ENCODE measurements at regions not wholly inside any gene's neighbourhood (a gene's known extent, or its start where the extent isn't known, plus 50 kb on each side); places are given as distances from the start of the nearest gene placed in this dataset.

GRCh38 chr13:31456056-31456455 is 256.3 kb downstream of the B3GLCT start:
- TF ChIP-seq, protein P1, sequence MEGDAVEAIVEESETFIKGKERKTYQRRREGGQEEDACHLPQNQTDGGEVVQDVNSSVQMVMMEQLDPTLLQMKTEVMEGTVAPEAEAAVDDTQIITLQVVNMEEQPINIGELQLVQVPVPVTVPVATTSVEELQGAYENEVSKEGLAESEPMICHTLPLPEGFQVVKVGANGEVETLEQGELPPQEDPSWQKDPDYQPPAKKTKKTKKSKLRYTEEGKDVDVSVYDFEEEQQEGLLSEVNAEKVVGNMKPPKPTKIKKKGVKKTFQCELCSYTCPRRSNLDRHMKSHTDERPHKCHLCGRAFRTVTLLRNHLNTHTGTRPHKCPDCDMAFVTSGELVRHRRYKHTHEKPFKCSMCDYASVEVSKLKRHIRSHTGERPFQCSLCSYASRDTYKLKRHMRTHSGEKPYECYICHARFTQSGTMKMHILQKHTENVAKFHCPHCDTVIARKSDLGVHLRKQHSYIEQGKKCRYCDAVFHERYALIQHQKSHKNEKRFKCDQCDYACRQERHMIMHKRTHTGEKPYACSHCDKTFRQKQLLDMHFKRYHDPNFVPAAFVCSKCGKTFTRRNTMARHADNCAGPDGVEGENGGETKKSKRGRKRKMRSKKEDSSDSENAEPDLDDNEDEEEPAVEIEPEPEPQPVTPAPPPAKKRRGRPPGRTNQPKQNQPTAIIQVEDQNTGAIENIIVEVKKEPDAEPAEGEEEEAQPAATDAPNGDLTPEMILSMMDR (IDR thresholded peaks at IDR 0.05; ENCODE audit: low read depth, low read length, poor library complexity, severe bottlenecking), result no peak
- no peak for TF ChIP-seq EZH2phosphoT487 (IDR thresholded peaks at IDR 0.05; ENCODE audit: borderline replicate concordance, low read length)
- H3K4me3 ChIP-seq (ENCODE audit: low read length), result no peak overlapping the region
- H3F3A ChIP-seq (ENCODE audit: control insufficient read depth, insufficient read depth), result no peaks in the 10 kb centered on the region
- no peaks in the 10 kb centered on the region for H3K79me2 ChIP-seq (ENCODE audit: control insufficient read depth, low read length)
- no peaks in the 10 kb centered on the region for H3K9me3 ChIP-seq (ENCODE audit: control insufficient read depth, insufficient read depth, low read length)
- H3K9me2 ChIP-seq (replicated peaks; ENCODE audit: control insufficient read depth, low read length), result no peaks in the 10 kb centered on the region
- H3K27ac ChIP-seq (ENCODE audit: low read depth, low read length), result no peak overlapping the region
- H3K4me2 ChIP-seq (ENCODE audit: low read length), result no peak overlapping the region
- H3K27me3 ChIP-seq (ENCODE audit: control insufficient read depth, low read length), result 0 out of 2 replicates have a peak, but pooled peaks cover 2% of the 10 kb centered on the region
- no peaks in the 10 kb centered on the region for H3K36me3 ChIP-seq (ENCODE audit: control insufficient read depth, low read length)
- H3K4me1 ChIP-seq (ENCODE audit: control insufficient read depth, low read length), result no peaks in the 10 kb centered on the region
- no peaks in the 10 kb centered on the region for H4K20me1 ChIP-seq (ENCODE audit: control insufficient read depth, insufficient read depth, low read depth, low read length)

DNA sequence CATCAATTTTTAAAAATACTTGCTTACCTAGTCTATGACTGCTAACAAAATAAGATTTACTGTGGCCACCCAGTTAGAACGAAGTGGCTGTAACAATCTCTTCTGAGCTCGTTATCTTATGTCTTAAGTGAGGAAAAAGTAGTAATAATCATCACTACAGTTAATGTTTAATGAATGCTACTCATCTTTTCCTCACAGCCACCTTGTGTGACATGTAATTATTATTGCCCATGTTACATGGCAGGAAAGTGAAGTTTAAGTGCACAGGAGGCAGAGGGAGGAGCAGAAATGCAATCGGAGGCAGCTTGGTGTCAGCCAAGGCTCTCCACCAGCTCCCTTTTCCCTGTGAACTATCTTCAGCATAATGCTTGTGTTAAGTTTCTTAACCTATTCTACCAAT is 260.3 kb downstream of the B3GLCT start:
- no peak overlapping the region for H3K27ac ChIP-seq (ENCODE audit: low read depth, low read length)
- H3K9me3 ChIP-seq (ENCODE audit: control insufficient read depth, insufficient read depth, low read length), result no peaks in the 10 kb centered on the region
- no peaks in the 10 kb centered on the region for H3K36me3 ChIP-seq (ENCODE audit: control insufficient read depth, low read length)
- no peaks in the 10 kb centered on the region for H3K9me2 ChIP-seq (replicated peaks; ENCODE audit: control insufficient read depth, low read length)
- H3K4me2 ChIP-seq (ENCODE audit: low read length), result no peak overlapping the region
- TF ChIP-seq, protein P1 (IDR thresholded peaks at IDR 0.05; ENCODE audit: low read depth, low read length, poor library complexity, severe bottlenecking), result no peak
- TF ChIP-seq EZH2phosphoT487 (IDR thresholded peaks at IDR 0.05; ENCODE audit: borderline replicate concordance, low read length), result no peak
- H3K79me2 ChIP-seq (ENCODE audit: control insufficient read depth, low read length), result no peaks in the 10 kb centered on the region
- no peaks in the 10 kb centered on the region for H4K20me1 ChIP-seq (ENCODE audit: control insufficient read depth, insufficient read depth, low read depth, low read length)
- H3K4me1 ChIP-seq (ENCODE audit: control insufficient read depth, low read length), result no peaks in the 10 kb centered on the region
- H3K4me3 ChIP-seq (ENCODE audit: low read length), result no peak overlapping the region
- H3K27me3 ChIP-seq (ENCODE audit: control insufficient read depth, low read length), result no peaks in the 10 kb centered on the region
- H3F3A ChIP-seq (ENCODE audit: control insufficient read depth, insufficient read depth), result no peaks in the 10 kb centered on the region

GRCh38 chr13:31461923-31462322 is 262.1 kb downstream of the B3GLCT start:
- Histone ChIP-seq H3K4me1 (ENCODE audit: control insufficient read depth, low read length) (no peaks in the 10 kb centered on the region), H3K9me3 (ENCODE audit: control insufficient read depth, insufficient read depth, low read length) (no peaks in the 10 kb centered on the region), H4K20me1 (ENCODE audit: control insufficient read depth, insufficient read depth, low read depth, low read length) (no peaks in the 10 kb centered on the region), H3K4me3 (ENCODE audit: low read length) (no peak overlapping the region), H3K27ac (ENCODE audit: low read depth, low read length) (no peak overlapping the region), H3K9me2 (replicated peaks; ENCODE audit: control insufficient read depth, low read length) (no peaks in the 10 kb centered on the region), H3F3A (ENCODE audit: control insufficient read depth, insufficient read depth) (no peaks in the 10 kb centered on the region), H3K27me3 (ENCODE audit: control insufficient read depth, low read length) (no peaks in the 10 kb centered on the region), H3K36me3 (ENCODE audit: control insufficient read depth, low read length) (no peaks in the 10 kb centered on the region), H3K79me2 (ENCODE audit: control insufficient read depth, low read length) (no peaks in the 10 kb centered on the region), H3K4me2 (ENCODE audit: low read length) (no peak overlapping the region)
- TF ChIP-seq, protein P1 (IDR thresholded peaks at IDR 0.05; ENCODE audit: low read depth, low read length, poor library complexity, severe bottlenecking), result no peak
- no peak for TF ChIP-seq EZH2phosphoT487 (IDR thresholded peaks at IDR 0.05; ENCODE audit: borderline replicate concordance, low read length)

DNA sequence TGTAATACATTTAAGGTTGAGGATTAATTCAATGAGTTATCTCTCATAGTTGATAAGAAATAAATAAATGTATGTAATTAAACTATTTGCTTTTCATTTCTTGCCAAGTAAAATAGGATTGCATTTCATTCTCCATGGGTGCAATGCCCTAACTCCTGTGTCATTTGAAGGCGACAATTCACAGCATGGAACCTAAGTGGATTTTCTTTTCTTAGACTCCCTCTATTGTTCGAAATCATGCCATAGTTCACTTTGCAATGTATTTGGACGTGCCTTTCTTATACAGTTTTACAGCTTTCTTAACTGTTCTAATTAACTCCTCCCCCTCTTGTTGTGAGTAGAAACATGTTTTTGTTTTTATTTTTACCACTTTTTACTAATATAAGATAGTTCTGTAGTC is 263.0 kb downstream of the B3GLCT start:
- Histone ChIP-seq H3K9me2 (replicated peaks; ENCODE audit: control insufficient read depth, low read length) (no peaks in the 10 kb centered on the region), H3K4me3 (ENCODE audit: low read length) (no peak overlapping the region), H3K9me3 (ENCODE audit: control insufficient read depth, insufficient read depth, low read length) (no peaks in the 10 kb centered on the region), H3K27ac (ENCODE audit: low read depth, low read length) (no peak overlapping the region), H3F3A (ENCODE audit: control insufficient read depth, insufficient read depth) (no peaks in the 10 kb centered on the region), H3K36me3 (ENCODE audit: control insufficient read depth, low read length) (no peaks in the 10 kb centered on the region), H3K27me3 (ENCODE audit: control insufficient read depth, low read length) (no peaks in the 10 kb centered on the region), H3K4me2 (ENCODE audit: low read length) (no peak overlapping the region), H4K20me1 (ENCODE audit: control insufficient read depth, insufficient read depth, low read depth, low read length) (no peaks in the 10 kb centered on the region), H3K79me2 (ENCODE audit: control insufficient read depth, low read length) (no peaks in the 10 kb centered on the region), H3K4me1 (ENCODE audit: control insufficient read depth, low read length) (no peaks in the 10 kb centered on the region)
- TF ChIP-seq, protein P1 (IDR thresholded peaks at IDR 0.05; ENCODE audit: low read depth, low read length, poor library complexity, severe bottlenecking), result no peak
- TF ChIP-seq EZH2phosphoT487 (IDR thresholded peaks at IDR 0.05; ENCODE audit: borderline replicate concordance, low read length), result no peak
